CD4-positive, alpha-beta memory T cell (primary cell): ENCODE measurements at regions not wholly inside any gene's neighbourhood (a gene's known extent, or its start where the extent isn't known, plus 50 kb on each side); places are given as distances from the start of the nearest gene placed in this dataset.

ENCODE experiments used
- CTCF ChIA-PET: fragments of 350-600 bp; sonication (Branson Sonifier 250); formaldehyde crosslinking; loops from one replicate; lab custom pipeline; 2021; ENCODE audit warnings: inconsistent platforms; ENCODE audit not compliant: partially characterized antibody; lab: Charles Lee
- POLR2A ChIA-PET: fragments of 350-600 bp; sonication (Branson Sonifier 250); formaldehyde crosslinking; loops from one replicate; lab custom pipeline; 2021; ENCODE audit not compliant: partially characterized antibody; lab: Charles Lee
- DNase-seq, 5 donors: peaks; one replicate each; pipeline versions ENCODE4 v3.0.0 to v3.0.0-alpha.2; 2020 to 2022; ENCODE audit warnings: mixed read lengths in 1 of 5
- H3K27ac ChIP-seq: one replicate; pipeline ENCODE4 v1.7.0; 2013; ENCODE audit warnings: low read depth, low read length
- H3K27me3 ChIP-seq: 2 replicates; pipeline ENCODE4 v1.7.0; 2013; ENCODE audit warnings: mild to moderate bottlenecking, low read length, moderate library complexity; ENCODE audit not compliant: insufficient read depth
- H3K36me3 ChIP-seq: 2 replicates; pipeline ENCODE4 v1.7.0; 2013; ENCODE audit warnings: mild to moderate bottlenecking, low read length, moderate library complexity; ENCODE audit not compliant: insufficient read depth
- H3K4me1 ChIP-seq: 2 replicates; pipeline ENCODE4 v1.7.0; 2013; ENCODE audit warnings: mild to moderate bottlenecking, low read length, moderate library complexity; ENCODE audit not compliant: insufficient read depth
- H3K4me3 ChIP-seq, 2 donors: one replicate each; pipeline ENCODE4 v1.7.0; 2013; ENCODE audit warnings: low read length in 2 of 2, mild to moderate bottlenecking in 1 of 2
- H3K9me3 ChIP-seq, 2 donors: one replicate each; pipeline ENCODE4 v1.7.0; 2013; ENCODE audit warnings: low read length in 2 of 2, control low read depth in 1 of 2; ENCODE audit not compliant: control insufficient read depth in 1 of 2
- H3K27ac Mint-ChIP-seq, 7 donors: one replicate each; pipeline ENCODE4 v1.8.0; 2020 to 2021; ENCODE audit warnings: mixed read lengths in 7 of 7, mild to moderate bottlenecking in 6 of 7, inconsistent platforms in 3 of 7, moderate library complexity in 3 of 7
- H3K27me3 Mint-ChIP-seq, 2 donors: one replicate each; pipeline ENCODE4 v1.8.0; 2020 to 2021; ENCODE audit warnings: mixed read lengths in 2 of 2
- H3K36me3 Mint-ChIP-seq, 2 donors: one replicate each; pipeline ENCODE4 v1.8.0; 2020 to 2021; ENCODE audit warnings: mixed read lengths in 2 of 2, inconsistent platforms in 1 of 2, mild to moderate bottlenecking in 1 of 2
- H3K4me1 Mint-ChIP-seq, 4 donors: one replicate each; pipeline ENCODE4 v1.8.0; 2020 to 2021; ENCODE audit warnings: mixed read lengths in 4 of 4, mild to moderate bottlenecking in 1 of 4
- H3K4me3 Mint-ChIP-seq, 8 donors: one replicate each; pipeline ENCODE4 v1.8.0; 2020 to 2021; ENCODE audit warnings: mixed read lengths in 8 of 8, mild to moderate bottlenecking in 7 of 8, moderate library complexity in 6 of 8, inconsistent platforms in 3 of 8
- H3K9me3 Mint-ChIP-seq, 8 donors: one replicate each; pipeline ENCODE4 v1.8.0; 2020 to 2021; ENCODE audit warnings: mixed read lengths in 8 of 8, mild to moderate bottlenecking in 5 of 8, inconsistent platforms in 3 of 8, moderate library complexity in 1 of 8
- intact Hi-C: fragments of 100-400 bp; cut with micrococcal nuclease; formaldehyde crosslinking; loops from one replicate; pipeline ENCODE4 v1.15.1; 2023

GRCh38 chr7:114255404-114255841 lies 159.2 kb upstream of the FOXP2 start:
- POLR2A ChIA-PET, result no interaction called here
- CTCF ChIA-PET, result no interaction called here
- DNase-seq, result no peak
- Mint-ChIP-seq H3K27ac (no peak overlapping the region), H3K27me3 (no peaks in the 10 kb centered on the region), H3K4me1 (no peaks in the 10 kb centered on the region), H3K4me3 (no peak overlapping the region), H3K9me3 (peaks cover 0 to 17% (median 4%) of the 10 kb centered on the region in 8 donors), H3K36me3 (no peaks in the 10 kb centered on the region)
- Histone ChIP-seq H3K27ac (no peak overlapping the region), H3K36me3 (no peaks in the 10 kb centered on the region), H3K4me3 (no peak overlapping the region), H3K27me3 (no peaks in the 10 kb centered on the region), H3K4me1 (no peaks in the 10 kb centered on the region), H3K9me3 (no peaks in the 10 kb centered on the region)
- intact Hi-C loops, result no loop called here

GRCh38 chr7:114243646-114244045 lies 171.0 kb upstream of the FOXP2 start:
- H3K27me3 ChIP-seq, result no peaks in the 10 kb centered on the region
- H3K27ac ChIP-seq, result no peak overlapping the region
- no peaks in the 10 kb centered on the region for H3K27me3 Mint-ChIP-seq
- no peaks in the 10 kb centered on the region for H3K4me1 Mint-ChIP-seq
- no peaks in the 10 kb centered on the region for H3K36me3 Mint-ChIP-seq
- H3K27ac Mint-ChIP-seq, result no peak overlapping the region
- DNase-seq, result no peak
- intact Hi-C loops, result no loop called here
- no peaks in the 10 kb centered on the region for H3K9me3 ChIP-seq
- no peak overlapping the region for H3K4me3 ChIP-seq
- ChIA-PET POLR2A (no interaction called here), CTCF (no interaction called here)
- H3K4me3 Mint-ChIP-seq, result no peak overlapping the region
- H3K9me3 Mint-ChIP-seq, result peaks cover 0 to 4% (median 2%) of the 10 kb centered on the region in 8 donors
- H3K36me3 ChIP-seq, result no peaks in the 10 kb centered on the region
- no peaks in the 10 kb centered on the region for H3K4me1 ChIP-seq

- no peaks in the 10 kb centered on the region for H3K4me1 Mint-ChIP-seq
- no peak overlapping the region for H3K4me3 Mint-ChIP-seq
- no peak overlapping the region for H3K4me3 ChIP-seq
- intact Hi-C loops, result no loop called here
- no peak for DNase-seq
- H3K4me1 ChIP-seq, result no peaks in the 10 kb centered on the region
- POLR2A ChIA-PET, result no interaction called here
- H3K27me3 ChIP-seq, result no peaks in the 10 kb centered on the region
- H3K27ac Mint-ChIP-seq, result no peak overlapping the region
- no peaks in the 10 kb centered on the region for H3K36me3 ChIP-seq
- H3K9me3 Mint-ChIP-seq, result peaks cover 0 to 4% (median 2%) of the 10 kb centered on the region in 8 donors
- H3K27me3 Mint-ChIP-seq, result no peaks in the 10 kb centered on the region
- H3K9me3 ChIP-seq, result no peaks in the 10 kb centered on the region
- no peak overlapping the region for H3K27ac ChIP-seq
- H3K36me3 Mint-ChIP-seq, result no peaks in the 10 kb centered on the region
- CTCF ChIA-PET, result no interaction called here
These were observed 171.6 kb upstream of the FOXP2 start for GRCh38 chr7:114242992-114243507.

GRCh38 chr7:114229246-114229645 lies 185.4 kb upstream of the FOXP2 start:
- intact Hi-C loops, result no loop called here

GRCh38 chr7:114225784-114226183 lies 188.8 kb upstream of the FOXP2 start:
- no peak overlapping the region for H3K4me3 Mint-ChIP-seq
- Histone ChIP-seq H3K4me1 (no peaks in the 10 kb centered on the region), H3K27ac (no peak overlapping the region), H3K4me3 (no peak overlapping the region), H3K9me3 (no peaks in the 10 kb centered on the region), H3K27me3 (no peaks in the 10 kb centered on the region), H3K36me3 (no peaks in the 10 kb centered on the region)
- no peaks in the 10 kb centered on the region for H3K36me3 Mint-ChIP-seq
- POLR2A ChIA-PET, result no interaction called here
- no peak overlapping the region for H3K27ac Mint-ChIP-seq
- no peaks in the 10 kb centered on the region for H3K27me3 Mint-ChIP-seq
- no peak for DNase-seq
- intact Hi-C loops, result no loop called here
- CTCF ChIA-PET, result no interaction called here
- H3K9me3 Mint-ChIP-seq, result peaks cover 0 to 4% (median 0%) of the 10 kb centered on the region in 8 donors
- H3K4me1 Mint-ChIP-seq, result no peaks in the 10 kb centered on the region

More at GRCh38 chr7:114229246-114229645, 185.4 kb upstream of the FOXP2 start:
- no peak overlapping the region for H3K4me3 ChIP-seq
- DNase-seq, result no peak
- H3K4me1 Mint-ChIP-seq, result no peaks in the 10 kb centered on the region
- CTCF ChIA-PET, result no interaction called here
- H3K36me3 Mint-ChIP-seq, result no peaks in the 10 kb centered on the region
- no peaks in the 10 kb centered on the region for H3K9me3 ChIP-seq
- no peaks in the 10 kb centered on the region for H3K27me3 Mint-ChIP-seq
- H3K27ac ChIP-seq, result no peak overlapping the region
- H3K27me3 ChIP-seq, result no peaks in the 10 kb centered on the region
- H3K9me3 Mint-ChIP-seq, result peaks cover 0 to 4% (median 0%) of the 10 kb centered on the region in 8 donors
- H3K27ac Mint-ChIP-seq, result no peak overlapping the region
- POLR2A ChIA-PET, result no interaction called here
- no peak overlapping the region for H3K4me3 Mint-ChIP-seq
- no peaks in the 10 kb centered on the region for H3K4me1 ChIP-seq
- no peaks in the 10 kb centered on the region for H3K36me3 ChIP-seq

GRCh38 chr7:114218283-114218682 lies 196.3 kb upstream of the FOXP2 start:
- CTCF ChIA-PET, result no interaction called here
- intact Hi-C loops, result no loop called here
- no peaks in the 10 kb centered on the region for H3K4me1 Mint-ChIP-seq

GRCh38 chr7:114217026-114217806 lies 197.4 kb upstream of the FOXP2 start:
- Mint-ChIP-seq H3K4me3 (no peak overlapping the region), H3K27ac (no peak overlapping the region), H3K27me3 (no peaks in the 10 kb centered on the region), H3K9me3 (no peaks in the 10 kb centered on the region), H3K36me3 (no peaks in the 10 kb centered on the region), H3K4me1 (no peaks in the 10 kb centered on the region)
- intact Hi-C loops, result no loop called here
- Histone ChIP-seq H3K4me1 (no peaks in the 10 kb centered on the region), H3K9me3 (no peaks in the 10 kb centered on the region), H3K27ac (no peak overlapping the region), H3K4me3 (no peak overlapping the region), H3K27me3 (no peaks in the 10 kb centered on the region), H3K36me3 (no peaks in the 10 kb centered on the region)
- POLR2A ChIA-PET, result no interaction called here
- no peak for DNase-seq
- CTCF ChIA-PET, result no interaction called here

More at GRCh38 chr7:114218283-114218682, 196.3 kb upstream of the FOXP2 start:
- Histone ChIP-seq H3K4me3 (no peak overlapping the region), H3K27ac (no peak overlapping the region), H3K9me3 (no peaks in the 10 kb centered on the region), H3K4me1 (no peaks in the 10 kb centered on the region), H3K27me3 (no peaks in the 10 kb centered on the region), H3K36me3 (no peaks in the 10 kb centered on the region)
- Mint-ChIP-seq H3K27me3 (no peaks in the 10 kb centered on the region), H3K27ac (no peak overlapping the region), H3K36me3 (no peaks in the 10 kb centered on the region), H3K4me3 (no peak overlapping the region), H3K9me3 (no peaks in the 10 kb centered on the region)
- no peak for DNase-seq
- POLR2A ChIA-PET, result no interaction called here
